Spinal cord (tissue), 9 donors: ENCODE measurements at regions not wholly inside any gene's neighbourhood (a gene's known extent, or its start where the extent isn't known, plus 50 kb on each side); places are given as distances from the start of the nearest gene placed in this dataset.

ENCODE experiments used
- DNase-seq, 6 donors: peaks; one replicate each; pipeline versions ENCODE4 v3.0.0 to v3.0.0-alpha.2; 2013 to 2015; ENCODE audit warnings: low spot score in 6 of 6, low read depth in 4 of 6
- H3K27ac ChIP-seq: one replicate; pipeline ENCODE4 v1.5.1; 2013; ENCODE audit warnings: low read depth, low read length, control low read depth
- H3K27me3 ChIP-seq: one replicate; pipeline ENCODE4 v1.6.1; 2013; ENCODE audit warnings: low read length; ENCODE audit not compliant: control insufficient read depth, insufficient read depth
- H3K36me3 ChIP-seq: one replicate; pipeline ENCODE4 v1.6.1; 2013; ENCODE audit warnings: low read length; ENCODE audit not compliant: control insufficient read depth, insufficient read depth
- H3K4me1 ChIP-seq: one replicate; pipeline ENCODE4 v1.6.1; 2013; ENCODE audit warnings: low read length; ENCODE audit not compliant: control insufficient read depth, insufficient read depth
- H3K4me3 ChIP-seq: one replicate; pipeline ENCODE4 v1.5.1; 2013; ENCODE audit warnings: low read depth, low read length, control low read depth
- H3K9me3 ChIP-seq: one replicate; pipeline ENCODE4 v1.6.1; 2013; ENCODE audit warnings: low read length; ENCODE audit not compliant: control insufficient read depth, insufficient read depth
- WGBS: methylation state at CpG from one replicate; pipeline ENCODE4 v1.1.5; 2013; ENCODE audit warnings: missing lambda C conversion rate; ENCODE audit not compliant: insufficient coverage; 5-methylcytosine and 5-hydroxymethylcytosine counted together
- donor health status: healthy.

DNA sequence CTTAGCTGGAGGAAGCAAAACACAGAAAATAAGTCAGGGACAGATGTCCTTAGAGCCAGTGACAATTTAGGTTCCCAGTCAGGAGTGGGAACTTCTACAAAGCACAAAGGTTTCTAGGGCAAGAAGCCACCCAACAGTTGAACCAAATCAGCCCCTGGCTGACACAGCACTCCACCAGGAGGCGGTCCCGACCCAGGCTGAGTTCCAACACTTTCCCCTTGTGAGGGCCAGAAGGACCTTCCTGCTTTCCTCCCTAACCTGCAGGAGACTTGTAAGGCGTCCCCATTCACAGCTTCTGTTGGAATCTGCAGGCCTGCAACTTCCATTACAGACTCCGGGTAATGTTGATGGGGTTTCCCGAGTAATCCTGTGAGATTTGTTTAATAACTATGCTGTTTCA is 416.4 kb upstream of the IRX1 start:
- Histone ChIP-seq H3K9me3 (no peaks in the 10 kb centered on the region), H3K27ac (no peak overlapping the region), H3K4me1 (peaks cover 9% of the 10 kb centered on the region), H3K4me3 (no peak overlapping the region), H3K27me3 (peaks cover 16% of the 10 kb centered on the region), H3K36me3 (no peaks in the 10 kb centered on the region)
- 58% methylated on average over 2 of the region's 5 CpGs for WGBS
- DNase-seq, result no peak

DNA sequence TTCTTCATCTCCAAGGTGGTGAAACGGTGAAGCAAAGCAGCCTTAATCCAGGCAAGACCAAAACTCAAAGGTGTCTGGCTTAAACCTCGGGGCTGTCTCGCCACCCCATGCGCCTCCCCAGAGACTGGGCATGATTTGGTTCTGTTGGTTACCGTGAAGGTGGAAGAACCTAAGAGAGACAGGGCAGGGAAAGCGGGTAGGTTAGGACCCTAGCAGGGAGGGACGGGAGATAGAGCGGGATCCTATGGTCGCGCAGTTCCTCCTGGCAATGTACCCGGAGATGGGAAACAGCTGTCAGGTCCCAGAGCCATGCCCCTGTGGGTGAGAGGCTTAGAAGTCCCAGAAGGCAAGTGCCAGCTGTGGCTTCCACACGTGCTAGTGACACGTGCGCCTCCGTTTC is 418.3 kb upstream of the IRX1 start:
- no peak overlapping the region for H3K27ac ChIP-seq
- 96% methylated on average over 14 of the region's 15 CpGs for WGBS
- peaks cover 13% of the 10 kb centered on the region for H3K27me3 ChIP-seq
- H3K4me3 ChIP-seq, result no peak overlapping the region
- no peaks in the 10 kb centered on the region for H3K36me3 ChIP-seq
- DNase-seq, result no peak
- peaks cover 9% of the 10 kb centered on the region for H3K4me1 ChIP-seq
- no peaks in the 10 kb centered on the region for H3K9me3 ChIP-seq

DNA sequence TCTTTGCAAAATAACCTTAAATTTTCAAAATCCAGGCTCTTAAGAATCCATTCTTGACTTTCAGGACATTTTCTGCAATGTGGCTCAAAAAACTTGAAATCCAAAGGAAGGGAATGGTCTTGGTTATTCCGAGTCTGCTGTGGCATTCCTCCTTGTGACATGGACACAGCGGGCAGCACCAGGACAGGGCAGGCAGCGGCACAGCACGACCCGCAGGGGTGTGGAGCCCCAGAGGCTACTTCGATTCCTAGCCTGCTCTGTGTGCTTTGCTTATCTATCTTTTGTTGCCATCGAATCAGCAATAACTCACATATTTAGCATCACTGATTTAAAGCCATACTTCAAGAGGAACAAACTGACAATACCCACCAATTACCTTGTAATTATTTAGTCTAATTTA is 420.2 kb upstream of the IRX1 start:
- Histone ChIP-seq H3K9me3 (no peaks in the 10 kb centered on the region), H3K4me1 (peaks cover 5% of the 10 kb centered on the region), H3K27me3 (no peaks in the 10 kb centered on the region), H3K27ac (no peak overlapping the region), H3K4me3 (no peak overlapping the region), H3K36me3 (no peaks in the 10 kb centered on the region)
- 96% methylated on average over 3 of the region's 7 CpGs for WGBS
- no peak for DNase-seq

DNA sequence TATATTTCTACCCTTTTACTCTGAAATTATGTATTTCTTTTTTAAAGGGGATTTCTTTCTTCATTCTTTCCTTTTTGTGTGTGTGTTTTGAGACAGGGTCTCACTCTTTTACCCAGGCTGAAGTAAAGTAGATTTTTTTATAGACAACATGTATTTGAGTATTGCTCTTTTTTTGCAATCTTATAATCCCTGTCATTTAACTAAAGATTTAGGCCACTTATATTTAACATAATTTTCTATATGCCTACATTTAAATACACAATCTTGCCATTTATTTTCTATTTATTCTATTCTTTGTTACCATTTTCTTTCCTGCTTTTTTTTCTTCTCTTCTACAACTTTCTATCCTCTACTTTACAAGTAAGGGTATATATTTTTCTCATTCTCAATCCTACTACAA is 416.0 kb upstream of the IRX2 start:
- H3K27ac ChIP-seq, result no peak overlapping the region
- DNase-seq, result no peak
- H3K27me3 ChIP-seq, result no peaks in the 10 kb centered on the region
- no peaks in the 10 kb centered on the region for H3K4me1 ChIP-seq
- H3K36me3 ChIP-seq, result no peaks in the 10 kb centered on the region
- peaks cover 5% of the 10 kb centered on the region for H3K9me3 ChIP-seq
- H3K4me3 ChIP-seq, result no peak overlapping the region

DNA sequence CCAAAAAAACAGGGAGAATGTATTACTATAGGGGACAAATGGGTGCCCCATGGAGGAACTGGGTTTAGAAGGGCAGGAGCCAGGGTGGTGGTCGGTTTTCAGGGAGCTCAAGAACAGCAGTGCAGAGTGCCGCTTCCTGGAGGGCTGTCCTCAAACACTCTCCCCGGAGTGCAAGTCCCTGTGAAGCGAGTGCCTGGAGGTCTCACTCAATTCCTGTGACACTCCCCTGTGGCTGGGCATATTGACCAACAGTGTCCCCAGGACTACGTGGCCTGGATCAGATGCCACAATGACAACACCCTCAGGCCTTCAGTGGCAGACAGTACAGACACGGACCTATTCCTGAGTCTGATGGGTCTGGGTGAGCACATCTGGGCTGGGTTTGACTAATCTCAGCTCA is 412.1 kb upstream of the IRX2 start:
- WGBS, result 96% methylated on average over 6 of the region's 6 CpGs
- Histone ChIP-seq H3K27ac (no peak overlapping the region), H3K4me1 (no peaks in the 10 kb centered on the region), H3K9me3 (peaks cover 5% of the 10 kb centered on the region), H3K27me3 (no peaks in the 10 kb centered on the region), H3K4me3 (no peak overlapping the region), H3K36me3 (no peaks in the 10 kb centered on the region)
- no peak for DNase-seq

DNA sequence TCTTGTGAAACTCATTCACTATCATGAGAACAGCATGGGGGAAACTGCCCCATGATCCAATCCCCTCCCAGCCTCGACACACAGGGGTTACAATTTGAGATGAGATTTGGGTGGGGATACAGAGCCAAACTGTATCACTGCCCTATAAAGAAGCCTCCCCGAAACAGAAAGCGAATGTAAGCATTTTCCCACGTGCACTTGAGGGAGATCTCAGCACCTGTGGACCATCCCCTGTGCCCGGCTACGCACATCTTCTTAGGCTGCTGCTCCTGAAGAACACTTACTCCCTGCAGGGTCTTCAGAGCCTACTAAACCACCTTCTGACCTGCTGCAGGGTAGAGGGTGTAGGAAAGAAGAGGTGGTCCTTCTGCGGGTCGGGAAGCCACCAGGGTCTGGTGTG is 410.2 kb upstream of the IRX2 start:
- Histone ChIP-seq H3K9me3 (peaks cover 3% of the 10 kb centered on the region), H3K36me3 (no peaks in the 10 kb centered on the region), H3K4me1 (no peaks in the 10 kb centered on the region), H3K27ac (no peak overlapping the region), H3K27me3 (no peaks in the 10 kb centered on the region), H3K4me3 (no peak overlapping the region)
- WGBS, result 93% methylated on average over 3 of the region's 8 CpGs
- DNase-seq, result no peak

DNA sequence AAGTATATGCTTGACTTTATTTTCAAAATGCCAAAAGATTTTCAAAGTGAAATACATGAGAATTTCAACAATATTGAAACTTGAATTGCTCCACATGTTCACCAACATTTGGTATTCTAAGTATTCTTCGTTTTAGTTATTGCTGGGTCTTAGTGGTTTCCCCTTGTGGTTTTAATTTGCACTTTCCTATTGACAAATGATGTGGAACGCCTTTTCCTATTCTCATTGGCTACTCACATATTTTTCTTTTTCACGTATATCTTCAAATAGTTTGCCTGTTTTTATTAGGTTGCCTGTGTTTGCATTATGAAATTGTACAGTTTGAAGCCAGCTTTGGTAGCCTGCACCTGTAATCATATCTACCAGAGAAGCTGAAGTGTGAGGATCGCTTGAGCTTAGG is 405.7 kb upstream of the IRX2 start:
- peaks cover 2% of the 10 kb centered on the region for H3K27me3 ChIP-seq
- no peak for DNase-seq
- H3K4me1 ChIP-seq, result peaks cover 3% of the 10 kb centered on the region
- H3K36me3 ChIP-seq, result no peaks in the 10 kb centered on the region
- H3K4me3 ChIP-seq, result no peak overlapping the region
- H3K9me3 ChIP-seq, result no peaks in the 10 kb centered on the region
- 0% methylated on average over 1 of the region's 4 CpGs for WGBS
- H3K27ac ChIP-seq, result no peak overlapping the region

DNA sequence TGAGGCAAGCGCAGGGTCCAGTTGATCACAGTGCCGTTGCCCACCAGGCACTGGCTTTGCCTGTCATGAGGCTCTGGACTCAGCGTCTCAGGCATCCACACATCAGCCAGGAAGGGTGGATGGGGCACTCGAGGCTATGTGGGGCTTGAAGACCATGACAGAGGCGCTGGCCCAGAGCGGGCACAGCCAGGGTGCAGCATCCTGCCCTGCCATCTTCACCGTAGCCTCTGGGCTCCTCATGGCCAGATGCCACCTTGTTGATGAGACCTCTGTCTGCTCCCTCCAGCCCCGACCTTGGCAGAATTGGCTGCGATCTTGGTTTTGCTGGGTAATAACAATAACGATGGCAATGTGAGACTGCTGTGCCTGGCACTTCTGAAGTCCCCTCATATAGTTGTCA is 404.2 kb upstream of the IRX2 start:
- DNase-seq, result no peak
- Histone ChIP-seq H3K27ac (no peak overlapping the region), H3K36me3 (no peaks in the 10 kb centered on the region), H3K4me1 (peaks cover 3% of the 10 kb centered on the region), H3K27me3 (peaks cover 2% of the 10 kb centered on the region), H3K9me3 (no peaks in the 10 kb centered on the region), H3K4me3 (no peak overlapping the region)
- 97% methylated on average over 10 of the region's 10 CpGs for WGBS

DNA sequence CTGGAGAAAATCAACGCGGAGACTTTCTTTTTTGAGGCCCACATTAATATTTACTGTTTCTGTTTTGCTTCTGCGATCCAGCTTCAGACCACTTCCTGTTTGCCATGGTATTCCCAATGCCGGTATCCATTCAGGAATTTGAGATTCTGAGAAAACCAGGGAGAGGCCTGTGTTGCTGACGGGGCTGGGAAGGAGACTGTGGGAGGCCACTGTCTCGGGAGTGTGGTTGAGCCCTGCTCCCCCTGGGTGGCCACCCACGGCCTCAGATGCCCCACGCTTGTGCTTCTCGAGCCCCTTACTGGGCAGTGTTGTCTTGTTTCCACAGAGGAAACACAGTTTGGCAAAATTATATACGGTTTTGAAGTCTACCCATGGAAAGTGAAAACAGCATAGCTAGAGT is 403.6 kb upstream of the IRX2 start:
- Histone ChIP-seq H3K9me3 (no peaks in the 10 kb centered on the region), H3K36me3 (no peaks in the 10 kb centered on the region), H3K4me3 (no peak overlapping the region), H3K27me3 (peaks cover 2% of the 10 kb centered on the region), H3K4me1 (peaks cover 3% of the 10 kb centered on the region), H3K27ac (no peak overlapping the region)
- 83% methylated on average over 4 of the region's 10 CpGs for WGBS
- DNase-seq, result no peak

DNA sequence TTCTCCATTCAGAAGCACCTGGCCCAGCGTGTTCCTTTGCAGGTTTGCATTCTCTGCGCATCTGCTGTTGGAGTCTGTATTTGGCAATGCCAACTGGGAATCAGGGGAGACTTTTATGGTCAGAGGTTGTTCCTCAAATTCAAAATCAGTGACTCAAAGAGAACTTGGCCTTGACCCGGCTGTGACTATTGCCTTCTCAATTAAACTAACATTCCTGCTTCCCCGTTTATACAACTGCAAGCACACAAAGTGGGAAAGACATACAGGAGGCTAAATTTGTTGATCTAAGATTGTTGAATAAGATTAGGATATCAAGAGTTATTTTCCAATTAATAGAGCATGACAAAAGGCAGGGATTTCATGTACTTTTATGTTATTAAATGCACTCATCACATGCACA is 402.4 kb upstream of the IRX2 start:
- Histone ChIP-seq H3K9me3 (no peaks in the 10 kb centered on the region), H3K27me3 (peaks cover 2% of the 10 kb centered on the region)
- 50% methylated on average over 2 of the region's 4 CpGs for WGBS

More for the DNA sequence above, 402.4 kb upstream of the IRX2 start:
- H3K36me3 ChIP-seq, result no peaks in the 10 kb centered on the region
- H3K27ac ChIP-seq, result no peak overlapping the region
- H3K4me1 ChIP-seq, result peaks cover 3% of the 10 kb centered on the region
- H3K4me3 ChIP-seq, result no peak overlapping the region
- no peak for DNase-seq
